ENCODE measurements at regions not wholly inside any gene's neighbourhood (a gene's known extent, or its start where the extent isn't known, plus 50 kb on each side); places are given as distances from the start of the nearest gene placed in this dataset.

DNA sequence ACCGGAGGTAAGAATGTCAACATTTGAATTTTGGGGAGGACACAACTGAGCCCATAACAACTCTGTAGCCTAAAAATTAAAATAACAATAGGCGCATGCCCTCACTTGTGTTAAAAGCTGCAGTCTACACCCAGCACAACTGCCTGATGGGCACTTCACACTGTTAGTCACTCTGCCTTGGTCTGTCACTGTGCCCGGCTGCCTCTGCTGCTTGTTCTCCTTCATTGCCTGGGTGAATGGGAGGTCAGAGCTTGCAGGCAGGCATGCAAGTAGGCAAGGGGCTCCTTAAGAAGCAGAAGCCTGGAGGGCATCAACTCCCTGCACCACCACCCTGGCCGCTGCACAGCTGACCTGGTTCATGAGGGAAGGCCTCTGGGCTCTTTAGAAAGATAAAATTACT lies 374.8 kb downstream of the MID1IP1 start:
- no peak for DNase-seq

GRCh38 chrX:39189431-39189830 lies 388.2 kb downstream of the MID1IP1 start:
- no peak for DNase-seq

DNA sequence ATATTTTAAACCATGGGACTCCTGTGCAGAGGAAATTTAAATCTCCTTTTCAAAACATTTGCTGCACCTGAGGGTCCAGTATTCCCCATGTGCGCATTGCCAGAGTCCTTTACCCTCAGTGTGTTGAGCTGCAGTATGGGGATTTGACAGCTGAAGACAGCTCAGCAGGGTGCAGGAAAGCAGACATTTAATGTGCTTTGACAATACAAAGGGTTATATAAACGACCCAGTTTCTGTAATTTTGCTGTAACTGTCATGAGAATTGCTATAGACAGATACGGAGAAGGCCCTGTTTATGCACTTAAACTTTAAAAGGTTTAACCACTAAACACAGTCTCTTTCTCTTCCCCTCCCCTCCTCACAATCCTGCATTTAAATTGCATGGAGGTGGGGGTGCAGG lies 393.4 kb downstream of the MID1IP1 start:
- no peak for DNase-seq

- DNase-seq, result peak; percentile 33
Measured at GRCh38 chrX:39195156-39195555, 393.9 kb downstream of the MID1IP1 start.

GRCh38 chrX:39196192-39197102 lies 395.2 kb downstream of the MID1IP1 start:
- no peak for DNase-seq

- DNase-seq, result no peak
Measured at GRCh38 chrX:39199429-39199828, 398.2 kb downstream of the MID1IP1 start.

- DNase-seq, result no peak
Measured at GRCh38 chrX:39201305-39201990, 400.2 kb downstream of the MID1IP1 start.

GRCh38 chrX:39202641-39203040 lies 401.4 kb downstream of the MID1IP1 start:
- DNase-seq, result no peak

DNA sequence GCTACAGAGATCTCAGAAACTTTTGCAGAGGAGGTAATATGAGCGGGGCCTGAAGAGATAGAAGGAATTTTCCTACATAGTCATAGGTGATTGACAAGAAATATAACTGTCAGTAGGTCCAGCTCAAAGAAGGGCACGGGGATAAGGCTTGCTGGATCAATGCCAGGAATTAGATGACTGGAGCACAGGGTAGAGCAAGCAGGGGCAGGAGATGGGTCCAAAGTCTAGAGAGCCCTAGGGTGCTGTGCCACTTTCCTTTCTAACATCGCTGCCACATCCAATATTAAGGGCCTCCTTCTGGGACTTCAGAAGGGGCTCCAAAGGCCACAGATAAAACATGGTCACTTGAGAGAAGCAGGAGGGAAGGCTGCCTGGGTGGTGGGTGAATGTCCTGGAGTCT lies 402.2 kb downstream of the MID1IP1 start:
- no peak for DNase-seq

DNA sequence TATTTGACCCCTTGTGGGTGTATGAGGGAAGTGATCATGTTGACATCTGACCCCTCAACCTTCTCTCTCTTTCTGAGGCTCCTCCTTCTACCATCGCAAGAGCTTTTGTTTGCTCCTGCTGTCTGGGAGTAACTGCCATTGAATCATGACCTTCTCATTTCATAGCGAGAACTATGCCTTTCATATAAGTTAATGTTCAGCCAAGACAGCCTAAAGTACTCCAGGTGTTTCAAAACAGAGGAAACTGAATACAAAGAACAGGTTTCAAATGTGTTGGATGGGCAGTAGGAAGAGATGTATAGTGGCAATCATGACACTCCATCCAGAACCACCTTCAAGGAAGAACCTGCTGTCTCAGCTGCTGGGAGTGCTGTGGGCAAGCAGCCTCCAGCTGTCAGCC lies 403.1 kb downstream of the MID1IP1 start:
- no peak for DNase-seq

- no peak for DNase-seq
Measured at GRCh38 chrX:39204945-39205344, 403.7 kb downstream of the MID1IP1 start.

DNA sequence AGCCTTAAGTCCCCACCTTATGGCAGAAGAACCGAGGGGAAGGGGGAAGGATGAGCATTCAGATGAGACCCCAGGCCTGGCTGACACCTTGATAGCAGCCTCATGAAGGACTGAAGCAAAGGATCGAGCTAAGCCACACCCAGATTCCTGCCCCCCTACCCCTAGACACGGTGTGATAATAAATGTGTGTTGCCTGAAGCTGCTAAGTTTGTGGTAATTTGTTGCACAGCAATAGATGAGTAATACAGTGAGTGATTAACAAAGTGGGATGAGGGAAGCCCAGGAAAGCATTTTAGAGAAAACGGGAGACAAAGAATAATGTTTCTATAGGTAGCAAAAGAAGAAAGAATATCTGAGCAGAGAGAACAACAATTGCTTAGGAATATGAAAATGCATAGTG lies 404.2 kb downstream of the MID1IP1 start:
- DNase-seq, result no peak

GRCh38 chrX:39206399-39207145 lies 405.3 kb downstream of the MID1IP1 start:
- DNase-seq, result no peak

- DNase-seq, result no peak
Measured at GRCh38 chrX:39211501-39211900, 410.2 kb downstream of the MID1IP1 start.

DNA sequence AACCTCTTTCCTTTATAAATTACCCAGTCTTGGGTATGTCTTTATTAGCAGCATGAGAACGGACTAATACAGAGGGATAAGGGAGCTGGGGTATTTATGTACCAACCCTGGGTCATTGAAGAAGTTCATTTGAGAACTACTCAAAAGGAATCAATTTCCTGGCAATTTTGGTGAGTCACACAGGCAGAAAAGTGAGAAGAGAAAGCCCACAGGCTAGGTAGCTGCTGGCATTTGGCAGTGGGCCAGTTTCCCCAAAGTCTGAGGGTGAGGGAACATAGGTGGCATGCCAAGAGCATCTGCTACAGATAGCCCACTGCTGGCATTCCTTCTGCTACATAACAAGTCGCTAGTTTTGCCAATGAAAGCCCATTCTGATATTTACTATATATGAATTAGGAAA lies 411.2 kb downstream of the MID1IP1 start:
- no peak for DNase-seq

GRCh38 chrX:39214387-39215126 lies 413.3 kb downstream of the MID1IP1 start:
- DNase-seq, result peak; percentile 31

GRCh38 chrX:39220952-39221351 lies 419.7 kb downstream of the MID1IP1 start:
- DNase-seq, result no peak

DNA sequence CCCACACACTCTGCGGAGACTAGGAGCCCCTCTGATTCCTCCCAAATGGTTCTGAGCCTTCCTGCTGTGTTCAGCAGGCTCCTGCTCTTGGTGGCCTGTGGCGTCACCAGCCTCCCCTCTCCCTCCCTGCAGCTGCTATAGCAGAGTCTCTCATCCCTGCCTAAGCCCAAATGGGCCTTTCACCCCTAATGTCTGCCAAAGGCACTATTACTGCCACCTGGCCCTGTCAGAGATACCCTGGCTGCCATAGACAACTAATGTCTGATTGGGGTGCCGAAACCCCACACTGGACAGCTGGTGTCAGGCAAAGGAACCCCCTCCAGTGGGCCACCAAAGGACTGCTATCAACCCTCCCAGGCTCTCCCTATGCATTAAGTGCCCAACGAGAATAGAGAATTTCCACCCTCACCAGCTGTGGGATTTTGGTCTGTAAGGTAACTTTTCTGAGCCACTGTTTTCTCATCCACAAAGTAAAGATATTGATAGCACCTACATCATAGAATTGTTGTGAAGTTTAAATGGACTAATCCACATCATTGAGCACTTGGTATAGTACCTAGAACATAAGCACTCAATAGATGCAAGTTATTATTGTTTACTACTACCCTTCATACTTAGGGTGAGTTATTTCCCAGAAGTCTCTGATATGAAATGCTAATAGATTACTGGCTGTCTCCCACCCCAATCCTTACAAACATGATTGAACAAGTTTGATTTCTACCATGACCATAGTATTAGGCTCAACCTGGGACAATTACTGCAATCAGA lies 421.3 kb downstream of the MID1IP1 start:
- DNase-seq, result peak; percentile 22

DNA sequence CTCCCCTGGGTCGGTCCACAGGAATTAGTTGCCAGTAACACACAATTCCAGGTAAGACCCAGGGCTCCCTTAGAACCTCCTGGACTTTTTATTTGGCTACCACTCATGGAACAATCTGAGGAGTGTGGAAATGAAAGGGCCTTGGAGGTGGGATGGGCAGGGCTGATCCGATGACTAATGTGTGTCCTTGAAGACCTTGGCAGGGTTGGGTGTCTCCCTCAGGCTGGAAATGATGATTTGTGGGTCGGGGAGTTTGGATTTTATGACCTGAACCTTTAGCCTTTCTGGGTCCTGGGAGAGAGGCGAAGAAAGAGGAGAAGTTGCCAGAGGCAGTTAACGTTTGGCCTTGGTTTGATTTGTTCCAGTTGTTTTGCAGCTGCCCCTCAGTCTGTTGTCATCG lies 425.0 kb downstream of the MID1IP1 start:
- DNase-seq, result no peak

GRCh38 chrX:39227371-39227770 lies 426.1 kb downstream of the MID1IP1 start:
- peak; percentile 28 for DNase-seq

DNA sequence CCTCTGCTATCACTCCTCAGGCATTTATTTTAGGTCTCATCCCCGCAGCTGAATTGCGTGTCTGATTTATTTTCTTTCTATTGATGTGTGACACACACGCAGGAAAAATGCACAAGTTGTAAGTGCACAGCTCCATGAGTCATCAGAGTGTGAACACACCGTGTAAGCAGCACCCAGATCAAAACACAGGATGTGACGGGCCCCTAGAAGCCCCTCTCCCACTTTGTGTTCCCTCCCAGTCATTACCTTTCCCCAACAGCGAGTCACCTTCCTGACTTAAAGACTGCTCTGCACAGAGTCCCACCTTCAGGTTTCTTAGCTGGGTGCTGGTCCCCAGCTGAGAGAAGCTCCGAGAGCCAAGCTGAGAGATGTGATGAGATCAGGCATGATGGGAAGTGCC lies 436.7 kb downstream of the MID1IP1 start:
- no peak for DNase-seq

- no peak for DNase-seq
Measured at GRCh38 chrX:39242187-39242586, 440.9 kb downstream of the MID1IP1 start.
